WTC11 (cell line): ENCODE measurements at regions not wholly inside any gene's neighbourhood (a gene's known extent, or its start where the extent isn't known, plus 50 kb on each side); places are given as distances from the start of the nearest gene placed in this dataset.
A peak's percentile ranks its signal among the peaks of the same experiment; 100 is the strongest.

ENCODE experiments used
- ATAC-seq: fragments of 200-7000 bp; cut with Tn5 transposase; 2 replicates; pipeline ENCODE4 v1.10.0; 2021; ENCODE audit warnings: mild to moderate bottlenecking, moderate library complexity
- CTCF ChIA-PET: fragments of 300-600 bp; sonication (Branson Sonifier 250); formaldehyde crosslinking; loops from one replicate; lab custom pipeline; 2021; ENCODE audit warnings: antibody characterized with exemption; lab: Charles Lee
- POLR2A ChIA-PET: fragments of 350-600 bp; sonication (Branson Sonifier 250); formaldehyde crosslinking; loops from one replicate; lab custom pipeline; 2021; ENCODE audit warnings: antibody characterized with exemption; lab: Charles Lee
- DNase-seq: peaks from one replicate; pipeline ENCODE4 v3.0.0; 2021; ENCODE audit warnings: low spot score
- H3K27ac Mint-ChIP-seq: 2 replicates; pipeline ENCODE4 v1.8.0; 2021; ENCODE audit warnings: mixed read lengths
- H3K27me3 Mint-ChIP-seq: 2 replicates; pipeline ENCODE4 v1.8.0; 2021; ENCODE audit warnings: low read depth, mild to moderate bottlenecking, moderate library complexity, mixed read lengths
- H3K36me3 Mint-ChIP-seq: 2 replicates; pipeline ENCODE4 v1.8.0; 2021; ENCODE audit warnings: mixed read lengths
- H3K4me1 Mint-ChIP-seq: 2 replicates; pipeline ENCODE4 v1.8.0; 2022; ENCODE audit warnings: mixed read lengths
- H3K4me3 Mint-ChIP-seq: 2 replicates; pipeline ENCODE4 v1.8.0; 2021; ENCODE audit warnings: mild to moderate bottlenecking, moderate library complexity, mixed read lengths
- H3K9me3 Mint-ChIP-seq: 2 replicates; pipeline ENCODE4 v1.8.0; 2021; ENCODE audit warnings: mixed read lengths
- ATF2 ChIP-seq: sonication (generic); formaldehyde crosslinking; IDR thresholded peaks from 2 replicates; pipeline ENCODE4 v1.8.1; 2022; ENCODE audit warnings: low read depth, missing genetic modification reagents, borderline replicate concordance
- CTCF ChIP-seq: fragments of 200-600 bp; IDR thresholded peaks from 2 replicates; pipeline ENCODE4 v1.8.0; 2022; ENCODE audit warnings: antibody characterized with exemption
- FOXJ3 ChIP-seq: sonication (generic); formaldehyde crosslinking; IDR thresholded peaks from 2 replicates; pipeline ENCODE4 v1.9.0; 2021; ENCODE audit warnings: missing genetic modification reagents, mild to moderate bottlenecking, borderline replicate concordance
- FOXP4 ChIP-seq: sonication (generic); formaldehyde crosslinking; IDR thresholded peaks from 2 replicates; pipeline ENCODE4 v1.8.0; 2022; ENCODE audit warnings: mild to moderate bottlenecking, missing genetic modification reagents
- JAZF1 ChIP-seq: fragments of 250-450 bp; sonication (Bioruptor Pico); IDR thresholded peaks from 2 replicates; pipeline ENCODE4 v1.9.0; 2021; ENCODE audit warnings: moderate library complexity, mild to moderate bottlenecking, inconsistent platforms
- JUN ChIP-seq: sonication (generic); formaldehyde crosslinking; IDR thresholded peaks from 2 replicates; pipeline ENCODE4 v1.8.0; 2023; ENCODE audit warnings: mild to moderate bottlenecking, missing genetic modification reagents
- NFATC4 ChIP-seq: fragments of 250-450 bp; sonication (Bioruptor Pico); IDR thresholded peaks from 2 replicates; pipeline ENCODE4 v1.9.0; 2021; ENCODE audit warnings: mild to moderate bottlenecking
- OVOL2 ChIP-seq: fragments of 250-450 bp; sonication (Bioruptor Pico); IDR thresholded peaks from 2 replicates; pipeline ENCODE4 v1.9.0; 2021; ENCODE audit warnings: mild to moderate bottlenecking, borderline replicate concordance
- PRDM15 ChIP-seq: sonication (generic); formaldehyde crosslinking; IDR thresholded peaks from 2 replicates; pipeline ENCODE4 v1.8.0; 2022; ENCODE audit warnings: missing genetic modification reagents
- SMAD3 ChIP-seq: sonication (generic); formaldehyde crosslinking; IDR thresholded peaks from 2 replicates; pipeline ENCODE4 v1.8.0; 2022; ENCODE audit warnings: missing genetic modification reagents, mild to moderate bottlenecking, borderline replicate concordance
- STAT6 ChIP-seq: sonication (generic); formaldehyde crosslinking; conservative IDR thresholded peaks from 2 replicates; pipeline ENCODE4 v1.8.1; 2023; ENCODE audit warnings: mild to moderate bottlenecking, low read depth, missing genetic modification reagents, moderate library complexity
- TEAD4 ChIP-seq: sonication (generic); formaldehyde crosslinking; IDR thresholded peaks from 2 replicates; pipeline ENCODE4 v1.8.0; 2022; ENCODE audit warnings: mild to moderate bottlenecking, missing genetic modification reagents
- ZNF121 ChIP-seq: sonication (generic); formaldehyde crosslinking; IDR thresholded peaks from 2 replicates; pipeline ENCODE4 v1.8.0; 2023; ENCODE audit warnings: missing genetic modification reagents
- ZNF532 ChIP-seq: fragments of 250-450 bp; sonication (Bioruptor Pico); IDR thresholded peaks from 2 replicates; pipeline ENCODE4 v1.9.0; 2021; ENCODE audit warnings: mild to moderate bottlenecking, borderline replicate concordance

DNA sequence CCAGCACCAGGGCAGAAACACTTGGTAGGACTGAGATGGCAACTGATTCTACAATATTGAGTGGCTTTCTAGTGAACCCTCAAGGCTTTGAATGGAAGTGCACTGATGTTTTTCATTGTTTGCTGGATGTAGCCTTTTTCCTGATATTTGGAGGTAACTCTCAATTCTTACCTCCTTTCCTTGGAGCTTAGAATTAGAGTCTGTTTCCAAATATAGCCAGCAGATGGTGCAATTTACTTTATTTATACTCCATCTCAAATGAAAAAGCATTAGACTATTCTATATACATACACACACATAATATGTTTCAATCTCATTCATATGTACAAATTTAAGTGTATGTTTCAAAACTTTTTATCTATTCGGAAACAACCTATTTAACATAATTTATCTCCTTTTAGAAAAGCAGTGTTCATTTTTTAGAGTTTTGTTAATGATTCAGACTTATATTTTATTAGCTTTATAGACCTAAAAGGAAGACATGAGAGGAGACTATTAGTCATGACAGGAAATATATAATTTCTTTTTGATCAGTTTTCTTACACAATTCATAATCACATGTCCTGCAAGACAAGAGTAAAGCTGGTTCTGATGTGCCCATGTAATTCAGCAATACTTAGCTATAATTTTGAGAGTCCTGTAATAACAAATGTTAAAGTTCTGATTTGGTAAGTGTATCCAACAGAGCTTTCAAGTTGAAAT is 124.8 kb downstream of the NUP35 start:
- Mint-ChIP-seq H3K9me3 (no peaks in the 10 kb centered on the region), H3K27ac (no peak overlapping the region), H3K36me3 (no peaks in the 10 kb centered on the region), H3K4me1 (peaks cover 9% of the 10 kb centered on the region), H3K4me3 (no peak overlapping the region), H3K27me3 (no peaks in the 10 kb centered on the region)
- TF ChIP-seq STAT6 (CRISPR knock-in tag) (no peak), CTCF (peak; percentile 46; the same call in 1 of the 2 replicates)
- ATAC-seq = peak; percentile 36
- CTCF ChIA-PET = interaction anchor here (0.6 to 2.4 kb wide), 32 partner anchors 9 to 966 kb away, joined by 3 to 16 read pairs (median 4); no protein-coding TSS in a partner anchor
- POLR2A ChIA-PET = no interaction called here
- no peak for DNase-seq

DNA sequence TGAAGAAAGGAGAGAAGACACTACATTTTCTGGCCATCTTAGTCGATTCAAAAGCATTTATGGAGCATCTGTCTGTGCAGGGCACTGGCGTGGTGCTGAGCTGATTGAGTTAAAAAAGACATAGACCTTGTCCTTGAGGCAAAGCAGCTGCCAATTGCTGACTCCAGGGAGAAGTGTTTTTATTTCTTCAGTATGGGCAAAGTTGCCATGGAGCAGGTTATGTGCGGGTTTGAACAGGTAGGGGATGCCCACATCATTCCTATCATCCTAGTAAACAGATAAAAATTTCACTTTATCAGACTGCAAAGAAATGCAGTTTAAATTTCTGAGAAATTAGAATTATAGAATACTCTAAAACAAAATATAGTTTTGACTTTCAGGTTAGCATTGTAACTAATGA is 125.8 kb downstream of the NUP35 start:
- TF ChIP-seq JAZF1 (no peak), ZNF121 (no peak), TEAD4 (CRISPR knock-in tag) (no peak), ATF2 (no peak), SMAD3 (no peak), OVOL2 (no peak), FOXP4 (CRISPR knock-in tag) (no peak), JUN (CRISPR knock-in tag) (no peak), FOXJ3 (CRISPR knock-in tag) (no peak), NFATC4 (CRISPR knock-in tag) (no peak), ZNF532 (CRISPR knock-in tag) (no peak), PRDM15 (CRISPR knock-in tag) (no peak)
- no peaks in the 10 kb centered on the region for H3K4me1 Mint-ChIP-seq
- no peaks in the 10 kb centered on the region for H3K27me3 Mint-ChIP-seq
- H3K36me3 Mint-ChIP-seq = no peaks in the 10 kb centered on the region
- no peak overlapping the region for H3K27ac Mint-ChIP-seq
- no peak for ATAC-seq
- H3K4me3 Mint-ChIP-seq = no peak overlapping the region
- H3K9me3 Mint-ChIP-seq = no peaks in the 10 kb centered on the region
- POLR2A ChIA-PET = no interaction called here
- no peak for DNase-seq
- CTCF ChIA-PET = interaction anchor here (1.5 to 2.4 kb wide), 3 partner anchors 8 to 44 kb away, joined by 5 to 16 read pairs (median 15); no protein-coding TSS in a partner anchor
